Mesothelial cell of epicardium (in vitro differentiated cells): ENCODE measurements at regions not wholly inside any gene's neighbourhood (a gene's known extent, or its start where the extent isn't known, plus 50 kb on each side); places are given as distances from the start of the nearest gene placed in this dataset.
A peak's percentile ranks its signal among the peaks of the same experiment; 100 is the strongest.

Experiments used
- DNase-seq, 2 experiments: peaks; one replicate each; pipeline ENCODE4 v3.0.0; 2021; ENCODE audit warnings: low spot score in 2 of 2; ENCODE audit not compliant: unreplicated experiment in 2 of 2
- H3K27ac Mint-ChIP-seq: 2 replicates; pipeline ENCODE4 v1.8.0; 2021; ENCODE audit warnings: mixed read lengths
- H3K27me3 Mint-ChIP-seq: 2 replicates; pipeline ENCODE4 v1.8.0; 2021; ENCODE audit warnings: low read depth, mixed read lengths
- H3K36me3 Mint-ChIP-seq: 2 replicates; pipeline ENCODE4 v1.8.0; 2021; ENCODE audit warnings: mixed read lengths
- H3K4me1 Mint-ChIP-seq: 2 replicates; pipeline ENCODE4 v1.8.0; 2021; ENCODE audit warnings: mixed read lengths
- H3K4me3 Mint-ChIP-seq: 2 replicates; pipeline ENCODE4 v1.8.0; 2021; ENCODE audit warnings: mild to moderate bottlenecking, moderate library complexity, mixed read lengths
- H3K9me3 Mint-ChIP-seq: 2 replicates; pipeline ENCODE4 v1.8.0; 2021; ENCODE audit warnings: mixed read lengths
- CTCF ChIP-seq: fragments of 200-600 bp; sonication (generic); IDR thresholded peaks from one replicate; pipeline ENCODE4 v1.5.0; 2021; ENCODE audit warnings: antibody characterized with exemption; ENCODE audit not compliant: unreplicated experiment

GRCh38 chr2:62354771-62355561, 151.0 kb downstream of the TMEM17 start:
- TF ChIP-seq CTCF: no peak
- Mint-ChIP-seq H3K36me3 (peaks cover 5% of the 10 kb centered on the region), H3K27ac (peak overlapping the region; percentile 69), H3K4me3 (no peak overlapping the region), H3K4me1 (peaks cover 4% of the 10 kb centered on the region), H3K27me3 (no peaks in the 10 kb centered on the region), H3K9me3 (peaks cover 16% of the 10 kb centered on the region)
- no peak for DNase-seq

GRCh38 chr2:62352031-62352430, 154.0 kb downstream of the TMEM17 start:
- no peak for TF ChIP-seq CTCF
- no peak overlapping the region for H3K4me3 Mint-ChIP-seq
- no peak for DNase-seq
- H3K9me3 Mint-ChIP-seq: peaks cover 16% of the 10 kb centered on the region
- no peaks in the 10 kb centered on the region for H3K27me3 Mint-ChIP-seq
- no peak overlapping the region for H3K27ac Mint-ChIP-seq
- peaks cover 5% of the 10 kb centered on the region for H3K36me3 Mint-ChIP-seq
- H3K4me1 Mint-ChIP-seq: peaks cover 4% of the 10 kb centered on the region

- Mint-ChIP-seq H3K4me1 (peaks cover 3% of the 10 kb centered on the region), H3K36me3 (peaks cover 5% of the 10 kb centered on the region), H3K27ac (no peak overlapping the region), H3K4me3 (no peak overlapping the region), H3K9me3 (peaks cover 16% of the 10 kb centered on the region), H3K27me3 (no peaks in the 10 kb centered on the region)
- no peak for DNase-seq
- TF ChIP-seq CTCF: no peak
Observed at GRCh38 chr2:62349788-62350187, 153.9 kb downstream of the B3GNT2 start.

- DNase-seq: no peak
- no peaks in the 10 kb centered on the region for H3K27me3 Mint-ChIP-seq
- H3K36me3 Mint-ChIP-seq: peaks cover 5% of the 10 kb centered on the region
- H3K9me3 Mint-ChIP-seq: peaks cover 16% of the 10 kb centered on the region
- no peak overlapping the region for H3K4me3 Mint-ChIP-seq
- H3K4me1 Mint-ChIP-seq: no peaks in the 10 kb centered on the region
- H3K27ac Mint-ChIP-seq: no peak overlapping the region
- no peak for TF ChIP-seq CTCF
Observed at GRCh38 chr2:62348700-62349099, 152.8 kb downstream of the B3GNT2 start.

GRCh38 chr2:62347563-62348270, 151.8 kb downstream of the B3GNT2 start:
- DNase-seq: no peak
- Mint-ChIP-seq H3K36me3 (peaks cover 3% of the 10 kb centered on the region), H3K9me3 (peaks cover 12% of the 10 kb centered on the region), H3K27ac (no peak overlapping the region), H3K27me3 (no peaks in the 10 kb centered on the region), H3K4me1 (no peaks in the 10 kb centered on the region), H3K4me3 (no peak overlapping the region)
- no peak for TF ChIP-seq CTCF
